Mesothelial cell of epicardium (in vitro differentiated cells): ENCODE measurements at regions not wholly inside any gene's neighbourhood (a gene's known extent, or its start where the extent isn't known, plus 50 kb on each side); places are given as distances from the start of the nearest gene placed in this dataset.
A peak's percentile ranks its signal among the peaks of the same experiment; 100 is the strongest.

Experiments used
- DNase-seq, 2 experiments: peaks; one replicate each; pipeline ENCODE4 v3.0.0; 2021; ENCODE audit warnings: low spot score in 2 of 2; ENCODE audit not compliant: unreplicated experiment in 2 of 2
- H3K27ac Mint-ChIP-seq: 2 replicates; pipeline ENCODE4 v1.8.0; 2021; ENCODE audit warnings: mixed read lengths
- H3K27me3 Mint-ChIP-seq: 2 replicates; pipeline ENCODE4 v1.8.0; 2021; ENCODE audit warnings: low read depth, mixed read lengths
- H3K36me3 Mint-ChIP-seq: 2 replicates; pipeline ENCODE4 v1.8.0; 2021; ENCODE audit warnings: mixed read lengths
- H3K4me1 Mint-ChIP-seq: 2 replicates; pipeline ENCODE4 v1.8.0; 2021; ENCODE audit warnings: mixed read lengths
- H3K4me3 Mint-ChIP-seq: 2 replicates; pipeline ENCODE4 v1.8.0; 2021; ENCODE audit warnings: mild to moderate bottlenecking, moderate library complexity, mixed read lengths
- H3K9me3 Mint-ChIP-seq: 2 replicates; pipeline ENCODE4 v1.8.0; 2021; ENCODE audit warnings: mixed read lengths
- CTCF ChIP-seq: fragments of 200-600 bp; sonication (generic); IDR thresholded peaks from one replicate; pipeline ENCODE4 v1.5.0; 2021; ENCODE audit warnings: antibody characterized with exemption; ENCODE audit not compliant: unreplicated experiment

GRCh38 chr2:142259356-142259755, 128.5 kb upstream of the LRP1B start:
- H3K4me1 Mint-ChIP-seq: no peaks in the 10 kb centered on the region
- no peak overlapping the region for H3K4me3 Mint-ChIP-seq
- no peak for DNase-seq
- peaks cover 3% of the 10 kb centered on the region for H3K36me3 Mint-ChIP-seq
- TF ChIP-seq CTCF: no peak
- H3K27me3 Mint-ChIP-seq: no peaks in the 10 kb centered on the region
- no peak overlapping the region for H3K27ac Mint-ChIP-seq
- H3K9me3 Mint-ChIP-seq: peaks cover 29% of the 10 kb centered on the region

GRCh38 chr2:142254031-142254430, 123.2 kb upstream of the LRP1B start:
- Mint-ChIP-seq H3K27me3 (no peaks in the 10 kb centered on the region), H3K4me3 (no peak overlapping the region)

GRCh38 chr2:142241016-142241415, 110.2 kb upstream of the LRP1B start:
- no peaks in the 10 kb centered on the region for H3K36me3 Mint-ChIP-seq

More at GRCh38 chr2:142254031-142254430, 123.2 kb upstream of the LRP1B start:
- DNase-seq: no peak
- no peaks in the 10 kb centered on the region for H3K4me1 Mint-ChIP-seq
- H3K36me3 Mint-ChIP-seq: peaks cover 3% of the 10 kb centered on the region
- peaks cover 23% of the 10 kb centered on the region for H3K9me3 Mint-ChIP-seq
- H3K27ac Mint-ChIP-seq: no peak overlapping the region
- no peak for TF ChIP-seq CTCF

GRCh38 chr2:142236181-142236580, 105.4 kb upstream of the LRP1B start:
- DNase-seq: no peak
- H3K36me3 Mint-ChIP-seq: no peaks in the 10 kb centered on the region
- peak overlapping the region; percentile 80 for H3K27ac Mint-ChIP-seq
- peaks cover 17% of the 10 kb centered on the region for H3K9me3 Mint-ChIP-seq
- TF ChIP-seq CTCF: no peak
- no peaks in the 10 kb centered on the region for H3K27me3 Mint-ChIP-seq
- H3K4me1 Mint-ChIP-seq: peaks cover 32% of the 10 kb centered on the region
- no peak overlapping the region for H3K4me3 Mint-ChIP-seq

More at GRCh38 chr2:142241016-142241415, 110.2 kb upstream of the LRP1B start:
- H3K9me3 Mint-ChIP-seq: peaks cover 4% of the 10 kb centered on the region
- no peak for DNase-seq
- TF ChIP-seq CTCF: no peak
- H3K4me1 Mint-ChIP-seq: peaks cover 10% of the 10 kb centered on the region
- no peaks in the 10 kb centered on the region for H3K27me3 Mint-ChIP-seq
- no peak overlapping the region for H3K27ac Mint-ChIP-seq
- no peak overlapping the region for H3K4me3 Mint-ChIP-seq

GRCh38 chr2:142234741-142235140, 103.9 kb upstream of the LRP1B start:
- no peak for DNase-seq
- H3K36me3 Mint-ChIP-seq: no peaks in the 10 kb centered on the region
- no peaks in the 10 kb centered on the region for H3K27me3 Mint-ChIP-seq
- TF ChIP-seq CTCF: no peak
- H3K27ac Mint-ChIP-seq: peak overlapping the region; percentile 76
- H3K4me3 Mint-ChIP-seq: no peak overlapping the region
- H3K9me3 Mint-ChIP-seq: peaks cover 23% of the 10 kb centered on the region
- H3K4me1 Mint-ChIP-seq: peaks cover 32% of the 10 kb centered on the region

- TF ChIP-seq CTCF: no peak
- no peak overlapping the region for H3K27ac Mint-ChIP-seq
- no peaks in the 10 kb centered on the region for H3K27me3 Mint-ChIP-seq
- H3K4me3 Mint-ChIP-seq: no peak overlapping the region
- peaks cover 4% of the 10 kb centered on the region for H3K9me3 Mint-ChIP-seq
- no peaks in the 10 kb centered on the region for H3K36me3 Mint-ChIP-seq
- H3K4me1 Mint-ChIP-seq: peaks cover 7% of the 10 kb centered on the region
- no peak for DNase-seq
These were observed 92.5 kb upstream of the LRP1B start for GRCh38 chr2:142223309-142223708.
